Mammary epithelial cell (primary cell): ENCODE measurements at regions not wholly inside any gene's neighbourhood (a gene's known extent, or its start where the extent isn't known, plus 50 kb on each side); places are given as distances from the start of the nearest gene placed in this dataset.

Source experiments
- CTCF ChIP-seq, 2 donors: IDR thresholded peaks in 1 of 2; conservative IDR thresholded peaks in 1 of 2; 2 replicates each; pipeline ENCODE4 v1.5.1; 2011 to 2012; ENCODE audit warnings: inconsistent platforms in 2 of 2, low read length in 2 of 2, mild to moderate bottlenecking in 2 of 2, control low read depth in 1 of 2, low read depth in 1 of 2; ENCODE audit not compliant: insufficient read depth in 1 of 2; ENCODE audit errors: extremely low read depth in 1 of 2
- EZH2 ChIP-seq: IDR thresholded peaks from 2 replicates; pipeline ENCODE4 v1.6.1; 2012; ENCODE audit warnings: low read length, inconsistent platforms, borderline replicate concordance

- TF ChIP-seq CTCF (conservative IDR thresholded peaks at IDR 0.05 in 1 of 2, IDR thresholded peaks at IDR 0.05 in 1 of 2; ENCODE audit: extremely low read depth in 1 of 2, insufficient read depth in 1 of 2, low read depth in 1 of 2, low read length in 2 of 2) (no peak), EZH2 (no peak)
Measured at GRCh38 chr11:36751996-36752395, 154.0 kb upstream of the RAG2 start.
